Calu3 (cell line): ENCODE measurements at regions not wholly inside any gene's neighbourhood (a gene's known extent, or its start where the extent isn't known, plus 50 kb on each side); places are given as distances from the start of the nearest gene placed in this dataset.
"Not testable (repeated sequence)": the region's sequence is repeated elsewhere in the genome, so short reads cannot be mapped to it uniquely, and the experiment has no call there.

ENCODE experiments used
- BruUV-seq: library from RNA; stranded (reverse); fragments of 400-500 nt; replicated peaks from 2 replicates; lab custom pipeline; 2021; lab: Mats Ljungman, UMichigan
- CTCF ChIA-PET: fragments of 300-600 bp; sonication (Branson Sonifier 250); formaldehyde crosslinking; loops from one replicate; lab custom pipeline; 2022; ENCODE audit warnings: antibody characterized with exemption; lab: Charles Lee
- DNase-seq: peaks from one replicate; pipeline ENCODE4 v3.0.0; 2022
- H3K27ac Mint-ChIP-seq: one replicate; pipeline ENCODE4 v1.8.0; 2022; ENCODE audit warnings: mixed read lengths; ENCODE audit not compliant: unreplicated experiment
- H3K27me3 Mint-ChIP-seq: one replicate; pipeline ENCODE4 v1.8.0; 2022; ENCODE audit warnings: mixed read lengths; ENCODE audit not compliant: unreplicated experiment
- H3K36me3 Mint-ChIP-seq: one replicate; pipeline ENCODE4 v1.8.0; 2022; ENCODE audit warnings: mild to moderate bottlenecking, moderate library complexity, mixed read lengths; ENCODE audit not compliant: insufficient read depth, unreplicated experiment
- H3K4me1 Mint-ChIP-seq: one replicate; pipeline ENCODE4 v1.8.0; 2022; ENCODE audit warnings: mild to moderate bottlenecking, low read depth, mixed read lengths; ENCODE audit not compliant: unreplicated experiment
- H3K4me3 Mint-ChIP-seq: one replicate; pipeline ENCODE4 v1.8.0; 2022; ENCODE audit warnings: mild to moderate bottlenecking, low read depth, moderate library complexity, mixed read lengths; ENCODE audit not compliant: unreplicated experiment
- H3K9me3 Mint-ChIP-seq: one replicate; pipeline ENCODE4 v1.8.0; 2022; ENCODE audit warnings: low read depth, mixed read lengths; ENCODE audit not compliant: unreplicated experiment
- intact Hi-C: fragments of 100-400 bp; cut with micrococcal nuclease; formaldehyde crosslinking; loops from one replicate; pipeline ENCODE4 v1.10.0; 2022; ENCODE audit not compliant: unreplicated experiment
- TF ChIP-seq, protein P1 (sequence below): fragments of 200-600 bp; IDR thresholded peaks from one replicate; pipeline ENCODE4 v1.8.0; 2022; ENCODE audit warnings: antibody characterized with exemption; ENCODE audit not compliant: unreplicated experiment

- H3K27ac Mint-ChIP-seq: no peak overlapping the region
- no TSS peak for BruUV-seq
- CTCF ChIA-PET: no interaction called here
These were observed 671.9 kb downstream of the BRINP3 start for GRCh38 chr1:189805735-189806134.

GRCh38 chr1:189810639-189811038 lies 667.0 kb downstream of the BRINP3 start:
- intact Hi-C loops, H3K36me3 Mint-ChIP-seq, H3K27ac Mint-ChIP-seq, H3K4me3 Mint-ChIP-seq, DNase-seq, H3K27me3 Mint-ChIP-seq, H3K4me1 Mint-ChIP-seq, BruUV-seq, H3K9me3 Mint-ChIP-seq, CTCF ChIA-PET: not testable (repeated sequence)

More at GRCh38 chr1:189805735-189806134, 671.9 kb downstream of the BRINP3 start:
- no peaks in the 10 kb centered on the region for H3K27me3 Mint-ChIP-seq
- H3K9me3 Mint-ChIP-seq: no peaks in the 10 kb centered on the region
- no peak for DNase-seq
- no peaks in the 10 kb centered on the region for H3K4me1 Mint-ChIP-seq
- no peak overlapping the region for H3K4me3 Mint-ChIP-seq
- no peaks in the 10 kb centered on the region for H3K36me3 Mint-ChIP-seq
- TF ChIP-seq, protein P1, sequence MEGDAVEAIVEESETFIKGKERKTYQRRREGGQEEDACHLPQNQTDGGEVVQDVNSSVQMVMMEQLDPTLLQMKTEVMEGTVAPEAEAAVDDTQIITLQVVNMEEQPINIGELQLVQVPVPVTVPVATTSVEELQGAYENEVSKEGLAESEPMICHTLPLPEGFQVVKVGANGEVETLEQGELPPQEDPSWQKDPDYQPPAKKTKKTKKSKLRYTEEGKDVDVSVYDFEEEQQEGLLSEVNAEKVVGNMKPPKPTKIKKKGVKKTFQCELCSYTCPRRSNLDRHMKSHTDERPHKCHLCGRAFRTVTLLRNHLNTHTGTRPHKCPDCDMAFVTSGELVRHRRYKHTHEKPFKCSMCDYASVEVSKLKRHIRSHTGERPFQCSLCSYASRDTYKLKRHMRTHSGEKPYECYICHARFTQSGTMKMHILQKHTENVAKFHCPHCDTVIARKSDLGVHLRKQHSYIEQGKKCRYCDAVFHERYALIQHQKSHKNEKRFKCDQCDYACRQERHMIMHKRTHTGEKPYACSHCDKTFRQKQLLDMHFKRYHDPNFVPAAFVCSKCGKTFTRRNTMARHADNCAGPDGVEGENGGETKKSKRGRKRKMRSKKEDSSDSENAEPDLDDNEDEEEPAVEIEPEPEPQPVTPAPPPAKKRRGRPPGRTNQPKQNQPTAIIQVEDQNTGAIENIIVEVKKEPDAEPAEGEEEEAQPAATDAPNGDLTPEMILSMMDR: no peak
- intact Hi-C loops: no loop called here

GRCh38 chr1:189811960-189812359 lies 665.7 kb downstream of the BRINP3 start:
- no peak overlapping the region for H3K27ac Mint-ChIP-seq
- CTCF ChIA-PET: interaction anchor here (0.7 kb wide), 1 partner anchor 21 kb away, joined by 6 read pairs; no protein-coding TSS in a partner anchor
- no TSS peak for BruUV-seq
- intact Hi-C loops: no loop called here
- no peaks in the 10 kb centered on the region for H3K4me1 Mint-ChIP-seq
- no peaks in the 10 kb centered on the region for H3K9me3 Mint-ChIP-seq
- no peaks in the 10 kb centered on the region for H3K27me3 Mint-ChIP-seq
- no peak for DNase-seq
- H3K36me3 Mint-ChIP-seq: no peaks in the 10 kb centered on the region
- TF ChIP-seq, protein P1: no peak
- no peak overlapping the region for H3K4me3 Mint-ChIP-seq

- H3K27me3 Mint-ChIP-seq: no peaks in the 10 kb centered on the region
- DNase-seq: no peak
- BruUV-seq: no TSS peak
- CTCF ChIA-PET: no interaction called here
- no peaks in the 10 kb centered on the region for H3K4me1 Mint-ChIP-seq
- no peak overlapping the region for H3K4me3 Mint-ChIP-seq
- no peaks in the 10 kb centered on the region for H3K9me3 Mint-ChIP-seq
- H3K27ac Mint-ChIP-seq: no peak overlapping the region
- no peaks in the 10 kb centered on the region for H3K36me3 Mint-ChIP-seq
- intact Hi-C loops: no loop called here
- TF ChIP-seq, protein P1: no peak
These were observed 661.1 kb downstream of the BRINP3 start for GRCh38 chr1:189816558-189816957.

DNA sequence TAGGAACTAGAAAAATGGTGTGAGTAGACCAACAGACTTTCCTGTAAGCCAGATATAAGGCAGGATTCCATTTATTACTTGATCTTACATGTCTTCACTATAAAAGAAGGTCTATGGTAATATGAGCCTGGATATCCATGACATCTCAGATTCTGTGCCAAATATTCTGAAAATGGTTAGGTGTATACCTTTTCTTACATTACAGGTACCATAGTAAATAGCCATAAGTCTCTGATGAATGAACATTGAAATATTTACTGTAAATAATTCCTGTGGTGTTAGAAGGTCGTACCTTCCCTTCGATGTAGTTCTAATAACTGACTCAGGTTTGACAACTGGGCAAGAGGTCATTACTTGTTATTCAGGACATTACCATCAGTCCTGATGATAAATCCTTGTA lies 657.9 kb downstream of the BRINP3 start:
- no peak overlapping the region for H3K4me3 Mint-ChIP-seq
- CTCF ChIA-PET: no interaction called here
- H3K4me1 Mint-ChIP-seq: no peaks in the 10 kb centered on the region
- BruUV-seq: no TSS peak
- H3K27me3 Mint-ChIP-seq: no peaks in the 10 kb centered on the region
- TF ChIP-seq, protein P1: no peak
- H3K27ac Mint-ChIP-seq: no peak overlapping the region
- DNase-seq: no peak
- H3K9me3 Mint-ChIP-seq: no peaks in the 10 kb centered on the region
- H3K36me3 Mint-ChIP-seq: no peaks in the 10 kb centered on the region
- intact Hi-C loops: no loop called here
